RWPE2 (cell line): ENCODE measurements at regions not wholly inside any gene's neighbourhood (a gene's known extent, or its start where the extent isn't known, plus 50 kb on each side); places are given as distances from the start of the nearest gene placed in this dataset.

ENCODE experiments used
- ATAC-seq: fragments of 200-7000 bp; cut with Tn5 transposase; 3 replicates; pipeline ENCODE4 v1.9.1; 2021; ENCODE audit warnings: low read depth
- DNase-seq: peaks from one replicate; pipeline ENCODE4 v3.0.0-alpha.2; 2020; ENCODE audit warnings: low spot score
- H3K27ac ChIP-seq: fragments of 450-650 bp; 2 replicates; pipeline ENCODE4 v1.5.1; 2017; ENCODE audit warnings: mild to moderate bottlenecking; ENCODE audit not compliant: poor library complexity, severe bottlenecking
- H3K27me3 ChIP-seq: fragments of 250-450 bp; sonication (Bioruptor Pico); 2 replicates; pipeline ENCODE4 v1.5.1; 2021; ENCODE audit warnings: mild to moderate bottlenecking, moderate library complexity; ENCODE audit not compliant: insufficient read depth, poor library complexity, severe bottlenecking
- H3K36me3 ChIP-seq: fragments of 250-450 bp; sonication (Bioruptor Pico); 2 replicates; pipeline ENCODE4 v1.5.1; 2020; ENCODE audit warnings: low read depth, mild to moderate bottlenecking, moderate library complexity
- H3K4me1 ChIP-seq: fragments of 250-450 bp; sonication (Bioruptor Pico); 2 replicates; pipeline ENCODE4 v1.5.1; 2021; ENCODE audit warnings: mild to moderate bottlenecking, moderate library complexity; ENCODE audit not compliant: insufficient read depth, poor library complexity, severe bottlenecking
- H3K4me3 ChIP-seq: fragments of 250-450 bp; sonication (Bioruptor Pico); 2 replicates; pipeline ENCODE4 v1.5.1; 2021; ENCODE audit warnings: mild to moderate bottlenecking, moderate library complexity; ENCODE audit not compliant: severe bottlenecking
- H3K9me3 ChIP-seq: fragments of 250-450 bp; sonication (Bioruptor Pico); 2 replicates; pipeline ENCODE4 v1.5.1; 2021; ENCODE audit warnings: mild to moderate bottlenecking, moderate library complexity; ENCODE audit not compliant: severe bottlenecking
- CTCF ChIP-seq: fragments of 450-650 bp; IDR thresholded peaks from one replicate; pipeline ENCODE4 v1.5.1; 2017; ENCODE audit warnings: mild to moderate bottlenecking, moderate library complexity; ENCODE audit not compliant: poor library complexity, severe bottlenecking

- no peak for ATAC-seq
- H3K9me3 ChIP-seq: no peaks in the 10 kb centered on the region
- no peaks in the 10 kb centered on the region for H3K27me3 ChIP-seq
- H3K4me1 ChIP-seq: no peaks in the 10 kb centered on the region
- DNase-seq: no peak
- H3K4me3 ChIP-seq: no peak overlapping the region
- H3K27ac ChIP-seq: no peak overlapping the region
- no peaks in the 10 kb centered on the region for H3K36me3 ChIP-seq
- no peak for TF ChIP-seq CTCF
Measured at GRCh38 chr4:81776794-81777193, 305.1 kb upstream of the RASGEF1B start.

GRCh38 chr4:81773557-81773956, 301.9 kb upstream of the RASGEF1B start:
- Histone ChIP-seq H3K4me1 (no peaks in the 10 kb centered on the region), H3K27ac (no peak overlapping the region), H3K4me3 (no peak overlapping the region), H3K9me3 (no peaks in the 10 kb centered on the region), H3K36me3 (no peaks in the 10 kb centered on the region), H3K27me3 (no peaks in the 10 kb centered on the region)
- TF ChIP-seq CTCF: no peak
- ATAC-seq (no peak), DNase-seq (no peak)

- H3K4me3 ChIP-seq: no peak overlapping the region
- H3K27ac ChIP-seq: no peak overlapping the region
- H3K27me3 ChIP-seq: no peaks in the 10 kb centered on the region
- no peaks in the 10 kb centered on the region for H3K36me3 ChIP-seq
- no peak for TF ChIP-seq CTCF
- DNase-seq: no peak
- no peaks in the 10 kb centered on the region for H3K4me1 ChIP-seq
- ATAC-seq: no peak
- no peaks in the 10 kb centered on the region for H3K9me3 ChIP-seq
Measured at GRCh38 chr4:81771721-81772120, 300.0 kb upstream of the RASGEF1B start.

- H3K4me1 ChIP-seq: no peaks in the 10 kb centered on the region
- no peaks in the 10 kb centered on the region for H3K9me3 ChIP-seq
- no peaks in the 10 kb centered on the region for H3K36me3 ChIP-seq
- TF ChIP-seq CTCF: no peak
- H3K27ac ChIP-seq: no peak overlapping the region
- no peaks in the 10 kb centered on the region for H3K27me3 ChIP-seq
- H3K4me3 ChIP-seq: no peak overlapping the region
- ATAC-seq: no peak
- DNase-seq: no peak
Measured at GRCh38 chr4:81769244-81769643, 297.5 kb upstream of the RASGEF1B start.

GRCh38 chr4:81758574-81759264, 287.0 kb upstream of the RASGEF1B start:
- no peaks in the 10 kb centered on the region for H3K9me3 ChIP-seq
- no peaks in the 10 kb centered on the region for H3K4me1 ChIP-seq
- H3K27ac ChIP-seq: no peak overlapping the region
- no peaks in the 10 kb centered on the region for H3K36me3 ChIP-seq
- no peaks in the 10 kb centered on the region for H3K27me3 ChIP-seq
- TF ChIP-seq CTCF: no peak
- no peak for ATAC-seq
- no peak for DNase-seq
- H3K4me3 ChIP-seq: no peak overlapping the region
